C4-2B (cell line): ENCODE measurements at regions not wholly inside any gene's neighbourhood (a gene's known extent, or its start where the extent isn't known, plus 50 kb on each side); places are given as distances from the start of the nearest gene placed in this dataset.

Experiments
- CTCF ChIP-seq: fragments of 450-650 bp; conservative IDR thresholded peaks from 2 replicates; pipeline ENCODE4 v1.5.1; 2017; ENCODE audit warnings: mild to moderate bottlenecking
- ZFX ChIP-seq: fragments of 450-650 bp; IDR thresholded peaks from 2 replicates; pipeline ENCODE4 v1.6.1; 2017

- TF ChIP-seq CTCF (no peak), ZFX (no peak)
Observed at GRCh38 chr6:140854318-140854717, 1278.4 kb upstream of the GJE1 start.
